ENCODE measurements at regions not wholly inside any gene's neighbourhood (a gene's known extent, or its start where the extent isn't known, plus 50 kb on each side); places are given as distances from the start of the nearest gene placed in this dataset.

- TF ChIP-seq CTCF (tag by site-specific recombination; IDR thresholded peaks at IDR 0.05) (no peak), ZBTB8A (tag by site-specific recombination; IDR thresholded peaks at IDR 0.05) (no peak), ZNF449 (tag by site-specific recombination; IDR thresholded peaks at IDR 0.05) (no peak), ZNF549 (tag by site-specific recombination; IDR thresholded peaks at IDR 0.05) (no peak), ZNF24 (tag by site-specific recombination; IDR thresholded peaks at IDR 0.05) (no peak), TCF7L2 (IDR thresholded peaks at IDR 0.05; ENCODE audit: borderline replicate concordance, low read depth, low read length) (no peak), ZFP37 (tag by site-specific recombination; IDR thresholded peaks at IDR 0.05) (no peak)
- TF ChIP-seq, protein P1, sequence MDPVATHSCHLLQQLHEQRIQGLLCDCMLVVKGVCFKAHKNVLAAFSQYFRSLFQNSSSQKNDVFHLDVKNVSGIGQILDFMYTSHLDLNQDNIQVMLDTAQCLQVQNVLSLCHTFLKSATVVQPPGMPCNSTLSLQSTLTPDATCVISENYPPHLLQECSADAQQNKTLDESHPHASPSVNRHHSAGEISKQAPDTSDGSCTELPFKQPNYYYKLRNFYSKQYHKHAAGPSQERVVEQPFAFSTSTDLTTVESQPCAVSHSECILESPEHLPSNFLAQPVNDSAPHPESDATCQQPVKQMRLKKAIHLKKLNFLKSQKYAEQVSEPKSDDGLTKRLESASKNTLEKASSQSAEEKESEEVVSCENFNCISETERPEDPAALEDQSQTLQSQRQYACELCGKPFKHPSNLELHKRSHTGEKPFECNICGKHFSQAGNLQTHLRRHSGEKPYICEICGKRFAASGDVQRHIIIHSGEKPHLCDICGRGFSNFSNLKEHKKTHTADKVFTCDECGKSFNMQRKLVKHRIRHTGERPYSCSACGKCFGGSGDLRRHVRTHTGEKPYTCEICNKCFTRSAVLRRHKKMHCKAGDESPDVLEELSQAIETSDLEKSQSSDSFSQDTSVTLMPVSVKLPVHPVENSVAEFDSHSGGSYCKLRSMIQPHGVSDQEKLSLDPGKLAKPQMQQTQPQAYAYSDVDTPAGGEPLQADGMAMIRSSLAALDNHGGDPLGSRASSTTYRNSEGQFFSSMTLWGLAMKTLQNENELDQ (tag by site-specific recombination; IDR thresholded peaks at IDR 0.05; ENCODE audit: low read depth), result no peak
- TF ChIP-seq, protein P2, sequence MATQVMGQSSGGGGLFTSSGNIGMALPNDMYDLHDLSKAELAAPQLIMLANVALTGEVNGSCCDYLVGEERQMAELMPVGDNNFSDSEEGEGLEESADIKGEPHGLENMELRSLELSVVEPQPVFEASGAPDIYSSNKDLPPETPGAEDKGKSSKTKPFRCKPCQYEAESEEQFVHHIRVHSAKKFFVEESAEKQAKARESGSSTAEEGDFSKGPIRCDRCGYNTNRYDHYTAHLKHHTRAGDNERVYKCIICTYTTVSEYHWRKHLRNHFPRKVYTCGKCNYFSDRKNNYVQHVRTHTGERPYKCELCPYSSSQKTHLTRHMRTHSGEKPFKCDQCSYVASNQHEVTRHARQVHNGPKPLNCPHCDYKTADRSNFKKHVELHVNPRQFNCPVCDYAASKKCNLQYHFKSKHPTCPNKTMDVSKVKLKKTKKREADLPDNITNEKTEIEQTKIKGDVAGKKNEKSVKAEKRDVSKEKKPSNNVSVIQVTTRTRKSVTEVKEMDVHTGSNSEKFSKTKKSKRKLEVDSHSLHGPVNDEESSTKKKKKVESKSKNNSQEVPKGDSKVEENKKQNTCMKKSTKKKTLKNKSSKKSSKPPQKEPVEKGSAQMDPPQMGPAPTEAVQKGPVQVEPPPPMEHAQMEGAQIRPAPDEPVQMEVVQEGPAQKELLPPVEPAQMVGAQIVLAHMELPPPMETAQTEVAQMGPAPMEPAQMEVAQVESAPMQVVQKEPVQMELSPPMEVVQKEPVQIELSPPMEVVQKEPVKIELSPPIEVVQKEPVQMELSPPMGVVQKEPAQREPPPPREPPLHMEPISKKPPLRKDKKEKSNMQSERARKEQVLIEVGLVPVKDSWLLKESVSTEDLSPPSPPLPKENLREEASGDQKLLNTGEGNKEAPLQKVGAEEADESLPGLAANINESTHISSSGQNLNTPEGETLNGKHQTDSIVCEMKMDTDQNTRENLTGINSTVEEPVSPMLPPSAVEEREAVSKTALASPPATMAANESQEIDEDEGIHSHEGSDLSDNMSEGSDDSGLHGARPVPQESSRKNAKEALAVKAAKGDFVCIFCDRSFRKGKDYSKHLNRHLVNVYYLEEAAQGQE (tag by site-specific recombination; IDR thresholded peaks at IDR 0.05), result no peak
These were observed 146.5 kb downstream of the TWIST2 start for GRCh38 chr2:238994432-238994831.
